ENCODE measurements at regions not wholly inside any gene's neighbourhood (a gene's known extent, or its start where the extent isn't known, plus 50 kb on each side); places are given as distances from the start of the nearest gene placed in this dataset.

DNA sequence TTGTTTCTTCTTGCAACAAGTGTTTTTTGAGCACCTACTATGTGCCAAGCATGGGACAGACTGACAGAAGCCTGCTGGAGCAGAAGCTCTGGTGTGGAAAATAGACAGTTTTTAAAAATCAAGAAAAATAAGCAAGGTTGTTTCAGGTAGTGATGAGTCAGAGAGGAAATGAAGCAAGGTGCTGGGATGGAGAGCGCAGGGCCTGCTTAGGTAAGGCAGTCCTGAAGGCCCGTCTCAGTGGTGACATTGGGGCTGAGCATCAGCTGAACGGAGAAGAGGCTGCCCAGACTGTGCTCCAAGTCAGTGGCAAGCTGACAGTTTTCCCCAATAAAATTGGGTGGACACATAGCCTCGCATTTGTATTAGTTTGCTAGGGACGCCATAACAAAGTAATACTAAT, 263.6 kb downstream of the SS18 start:
- H3K36me3 ChIP-seq (ENCODE audit: control insufficient read depth, low read depth, low read length) = no peaks in the 10 kb centered on the region
- no peak overlapping the region for H3K4me3 ChIP-seq (ENCODE audit: low read length)
- no peak overlapping the region for H3K27ac ChIP-seq (ENCODE audit: low read length)
- no peak overlapping the region for H3K9ac ChIP-seq (ENCODE audit: low read length)
- H3K4me1 ChIP-seq (ENCODE audit: control insufficient read depth, low read depth, low read length) = no peaks in the 10 kb centered on the region
- no peaks in the 10 kb centered on the region for H3K27me3 ChIP-seq (ENCODE audit: control insufficient read depth, insufficient read depth, low read length)
- H3K9me3 ChIP-seq (ENCODE audit: control insufficient read depth, low read depth, low read length) = no peaks in the 10 kb centered on the region

DNA sequence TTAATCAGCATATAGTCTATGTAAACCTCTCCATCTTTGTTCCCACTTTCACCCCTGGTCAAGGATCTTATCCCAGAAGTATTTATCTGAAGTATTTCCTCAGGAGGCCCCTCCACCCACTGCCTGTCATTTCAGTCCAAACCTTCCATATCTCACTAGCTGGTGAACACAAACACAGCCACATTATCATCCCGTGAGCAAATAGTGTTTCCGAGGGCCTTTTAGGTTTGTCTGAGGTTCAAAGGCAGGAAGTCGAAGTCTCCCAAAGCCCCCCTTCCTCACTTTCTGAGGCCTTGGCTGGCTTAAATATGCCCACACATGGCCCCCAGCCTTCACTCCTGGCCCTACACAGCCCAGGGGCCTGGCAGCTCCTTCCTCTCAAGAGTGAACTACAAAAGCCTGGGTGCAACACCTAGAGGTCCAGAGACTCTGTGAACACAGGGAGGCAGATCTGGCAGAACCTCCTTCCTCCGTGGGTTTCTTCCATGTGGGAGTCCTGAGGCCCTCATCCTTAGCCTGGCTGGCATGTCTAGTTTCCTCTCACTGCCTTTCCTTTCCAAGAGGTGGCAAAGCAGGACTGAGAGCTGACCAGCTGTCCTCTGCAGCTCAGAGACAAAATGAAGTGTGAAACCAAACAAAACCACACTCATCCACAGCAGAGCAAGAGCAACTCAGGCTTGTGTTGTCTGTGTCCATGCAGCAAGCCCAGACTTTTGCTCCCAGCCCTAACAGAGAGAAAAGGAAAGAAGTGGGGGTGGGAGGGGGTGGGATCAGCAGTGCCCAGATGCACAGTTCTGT, 264.2 kb downstream of the SS18 start:
- Histone ChIP-seq H3K9me3 (ENCODE audit: control insufficient read depth, low read depth, low read length) (no peaks in the 10 kb centered on the region), H3K4me1 (ENCODE audit: control insufficient read depth, low read depth, low read length) (no peaks in the 10 kb centered on the region), H3K4me3 (ENCODE audit: low read length) (no peak overlapping the region), H3K36me3 (ENCODE audit: control insufficient read depth, low read depth, low read length) (no peaks in the 10 kb centered on the region), H3K9ac (ENCODE audit: low read length) (no peak overlapping the region), H3K27ac (ENCODE audit: low read length) (no peak overlapping the region), H3K27me3 (ENCODE audit: control insufficient read depth, insufficient read depth, low read length) (no peaks in the 10 kb centered on the region)

DNA sequence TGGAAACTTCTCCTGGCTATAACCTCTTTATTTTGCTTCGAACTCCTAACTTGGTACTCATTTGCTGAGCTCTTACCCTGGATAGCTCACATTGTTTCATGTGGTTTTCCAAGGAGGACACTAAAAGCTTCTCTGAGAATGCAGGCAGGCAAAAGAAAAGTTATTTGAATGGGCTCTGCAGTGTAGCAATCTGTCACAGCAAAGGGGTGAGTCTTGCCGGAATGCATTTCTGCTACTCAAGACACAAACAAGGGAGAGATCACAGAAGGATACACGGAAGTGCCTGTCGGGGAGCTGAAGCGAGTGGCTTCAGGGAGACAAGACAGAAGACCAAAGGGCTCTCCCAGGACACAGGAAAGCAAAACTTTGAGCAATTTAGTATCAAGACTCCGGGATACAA, 265.4 kb downstream of the SS18 start:
- no peaks in the 10 kb centered on the region for H3K9me3 ChIP-seq (ENCODE audit: control insufficient read depth, low read depth, low read length)
- no peak overlapping the region for H3K9ac ChIP-seq (ENCODE audit: low read length)
- no peaks in the 10 kb centered on the region for H3K27me3 ChIP-seq (ENCODE audit: control insufficient read depth, insufficient read depth, low read length)
- H3K4me3 ChIP-seq (ENCODE audit: low read length) = no peak overlapping the region
- no peaks in the 10 kb centered on the region for H3K4me1 ChIP-seq (ENCODE audit: control insufficient read depth, low read depth, low read length)
- H3K36me3 ChIP-seq (ENCODE audit: control insufficient read depth, low read depth, low read length) = no peaks in the 10 kb centered on the region
- no peak overlapping the region for H3K27ac ChIP-seq (ENCODE audit: low read length)

DNA sequence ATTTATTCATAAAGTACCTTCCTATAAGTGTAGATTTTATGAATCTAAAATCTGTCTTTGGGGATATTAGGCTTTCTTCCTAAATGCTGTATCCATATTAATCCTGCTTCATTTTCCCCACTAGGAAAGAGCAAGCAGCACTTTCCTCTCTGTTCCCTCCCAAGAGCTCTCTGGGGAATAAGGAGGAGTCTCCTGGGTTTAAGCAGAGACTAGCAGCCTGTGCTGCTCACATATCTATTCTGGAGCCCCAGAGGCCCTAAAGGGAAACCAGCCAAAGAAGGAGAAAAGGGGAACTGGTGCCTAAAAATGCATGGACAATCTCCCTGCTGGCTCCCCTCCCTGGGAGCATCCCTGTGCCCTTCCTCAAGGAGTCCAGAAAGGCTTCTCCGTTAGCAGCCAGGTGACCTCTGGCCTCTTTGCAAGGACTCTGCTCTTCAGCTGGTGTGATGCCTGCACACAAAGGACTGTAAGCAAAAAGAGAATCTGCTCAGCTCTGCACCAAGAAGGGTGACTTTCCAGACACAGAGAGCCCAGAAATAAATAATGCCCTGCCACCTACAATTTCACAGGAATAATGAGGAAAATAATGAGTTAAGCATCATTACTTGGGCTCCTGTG, 270.6 kb downstream of the SS18 start:
- Histone ChIP-seq H3K4me3 (ENCODE audit: low read length) (no peak overlapping the region), H3K4me1 (ENCODE audit: control insufficient read depth, low read depth, low read length) (no peaks in the 10 kb centered on the region), H3K9me3 (ENCODE audit: control insufficient read depth, low read depth, low read length) (no peaks in the 10 kb centered on the region), H3K27ac (ENCODE audit: low read length) (no peak overlapping the region), H3K36me3 (ENCODE audit: control insufficient read depth, low read depth, low read length) (no peaks in the 10 kb centered on the region), H3K27me3 (ENCODE audit: control insufficient read depth, insufficient read depth, low read length) (no peaks in the 10 kb centered on the region), H3K9ac (ENCODE audit: low read length) (no peak overlapping the region)

DNA sequence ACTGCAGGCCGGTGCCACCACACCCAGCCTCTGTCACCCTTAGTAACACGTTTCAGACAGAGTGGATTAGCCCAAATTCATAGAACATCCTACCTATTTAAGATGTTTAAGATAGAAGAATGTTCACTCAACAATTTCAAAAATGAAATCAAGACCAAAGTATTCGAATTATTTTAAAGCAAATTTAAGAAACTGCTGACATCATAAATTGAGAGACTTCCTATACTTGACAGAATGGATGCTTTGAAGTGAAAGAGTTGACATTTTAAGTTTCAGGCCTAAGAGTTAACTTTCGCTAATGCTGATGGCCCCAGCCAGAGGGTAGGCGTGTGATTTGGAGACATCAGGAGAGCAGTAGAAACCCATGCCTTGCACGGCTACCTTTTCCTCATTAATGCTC, 271.9 kb downstream of the SS18 start:
- Histone ChIP-seq H3K4me3 (ENCODE audit: low read length) (no peak overlapping the region), H3K36me3 (ENCODE audit: control insufficient read depth, low read depth, low read length) (no peaks in the 10 kb centered on the region), H3K9ac (ENCODE audit: low read length) (no peak overlapping the region), H3K27ac (ENCODE audit: low read length) (no peak overlapping the region), H3K9me3 (ENCODE audit: control insufficient read depth, low read depth, low read length) (no peaks in the 10 kb centered on the region), H3K27me3 (ENCODE audit: control insufficient read depth, insufficient read depth, low read length) (no peaks in the 10 kb centered on the region), H3K4me1 (ENCODE audit: control insufficient read depth, low read depth, low read length) (no peaks in the 10 kb centered on the region)

DNA sequence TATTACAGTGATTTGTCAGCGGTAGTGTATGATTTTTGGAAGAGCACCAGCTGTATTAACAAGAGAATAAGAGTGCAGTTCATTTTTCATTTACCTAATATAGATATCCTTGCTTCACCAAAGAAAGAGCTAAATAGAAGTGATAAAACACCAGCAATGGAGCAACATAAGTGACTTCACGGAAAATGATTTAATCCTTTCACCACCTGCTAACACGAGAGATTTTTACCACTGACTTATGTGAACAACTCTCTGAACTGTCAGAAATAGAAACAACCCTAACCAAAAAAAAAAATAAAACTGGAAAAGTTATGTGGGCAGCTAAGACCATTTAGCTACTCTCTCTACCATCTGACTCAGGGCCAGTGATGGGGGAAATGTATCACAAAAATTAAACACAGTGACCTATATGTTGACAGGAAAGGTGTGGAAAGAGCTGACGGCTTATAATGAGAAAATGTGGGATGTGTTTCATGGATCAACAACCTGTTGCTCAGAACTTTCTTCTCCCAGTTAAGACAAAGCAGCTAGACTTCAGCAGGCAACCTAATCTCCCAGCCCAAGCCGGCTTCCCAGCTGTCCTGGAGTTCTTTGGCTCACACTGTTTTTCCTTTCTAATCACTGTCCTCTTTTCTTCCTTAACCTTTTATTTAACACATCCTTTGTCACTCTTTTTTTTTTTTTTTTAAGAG, 272.7 kb downstream of the SS18 start:
- no peaks in the 10 kb centered on the region for H3K4me1 ChIP-seq (ENCODE audit: control insufficient read depth, low read depth, low read length)
- no peaks in the 10 kb centered on the region for H3K27me3 ChIP-seq (ENCODE audit: control insufficient read depth, insufficient read depth, low read length)
- no peaks in the 10 kb centered on the region for H3K36me3 ChIP-seq (ENCODE audit: control insufficient read depth, low read depth, low read length)
- no peak overlapping the region for H3K4me3 ChIP-seq (ENCODE audit: low read length)
- no peak overlapping the region for H3K27ac ChIP-seq (ENCODE audit: low read length)
- H3K9ac ChIP-seq (ENCODE audit: low read length) = no peak overlapping the region
- no peaks in the 10 kb centered on the region for H3K9me3 ChIP-seq (ENCODE audit: control insufficient read depth, low read depth, low read length)

DNA sequence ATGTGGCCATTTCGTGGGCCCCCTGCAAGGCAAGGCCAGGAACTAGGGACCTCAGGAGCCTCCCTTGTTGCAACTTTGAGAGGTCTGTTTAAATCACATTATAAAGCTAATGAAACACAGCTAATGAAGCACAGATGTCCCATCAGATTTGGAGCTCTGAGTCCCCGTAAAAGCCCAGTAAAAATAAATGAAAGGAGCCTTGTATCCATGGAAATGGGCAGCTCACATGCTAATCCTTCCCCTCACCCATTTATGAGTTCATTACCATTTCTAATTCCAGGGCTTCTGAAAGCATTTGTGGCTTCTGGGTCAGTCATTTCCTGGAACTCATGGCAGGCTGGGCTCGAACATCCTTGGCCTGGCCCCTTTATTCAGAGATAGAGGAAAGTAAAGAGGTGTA, 274.8 kb downstream of the SS18 start:
- H3K27me3 ChIP-seq (ENCODE audit: control insufficient read depth, insufficient read depth, low read length) = no peaks in the 10 kb centered on the region
- H3K27ac ChIP-seq (ENCODE audit: low read length) = no peak overlapping the region
- no peak overlapping the region for H3K4me3 ChIP-seq (ENCODE audit: low read length)

DNA sequence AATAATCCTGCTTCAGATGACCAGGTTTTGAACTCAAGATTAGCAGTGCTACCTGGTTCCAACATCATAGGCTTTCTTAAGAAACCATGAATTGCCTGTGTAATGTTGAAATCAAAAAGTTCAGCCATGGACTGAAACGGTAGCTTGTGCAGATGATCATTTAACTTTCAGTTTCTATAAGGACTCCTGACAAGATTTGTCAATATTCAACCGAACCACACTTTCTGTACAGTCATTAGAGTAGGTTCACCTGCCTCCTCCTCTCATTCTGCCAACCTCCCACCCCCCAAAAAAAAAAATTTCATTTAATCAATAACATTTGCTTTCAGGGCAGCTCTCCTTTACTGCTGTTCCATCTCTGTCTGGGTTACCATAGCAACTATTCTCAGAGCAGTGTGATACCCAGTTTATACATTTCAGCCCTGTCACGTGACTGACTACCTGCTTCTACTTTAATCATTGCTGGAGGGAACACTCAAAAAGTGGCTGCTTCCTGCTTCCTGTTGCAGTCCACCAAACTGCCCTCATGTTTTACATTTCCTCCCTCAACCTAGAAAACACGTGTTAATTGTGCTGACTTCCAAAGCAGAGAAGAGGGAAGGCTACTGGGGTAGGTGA, 275.5 kb downstream of the SS18 start:
- H3K27ac ChIP-seq (ENCODE audit: low read length) = no peak overlapping the region

More for the DNA sequence above, 274.8 kb downstream of the SS18 start:
- Histone ChIP-seq H3K4me1 (ENCODE audit: control insufficient read depth, low read depth, low read length) (no peaks in the 10 kb centered on the region), H3K36me3 (ENCODE audit: control insufficient read depth, low read depth, low read length) (no peaks in the 10 kb centered on the region), H3K9me3 (ENCODE audit: control insufficient read depth, low read depth, low read length) (no peaks in the 10 kb centered on the region), H3K9ac (ENCODE audit: low read length) (no peak overlapping the region)

DNA sequence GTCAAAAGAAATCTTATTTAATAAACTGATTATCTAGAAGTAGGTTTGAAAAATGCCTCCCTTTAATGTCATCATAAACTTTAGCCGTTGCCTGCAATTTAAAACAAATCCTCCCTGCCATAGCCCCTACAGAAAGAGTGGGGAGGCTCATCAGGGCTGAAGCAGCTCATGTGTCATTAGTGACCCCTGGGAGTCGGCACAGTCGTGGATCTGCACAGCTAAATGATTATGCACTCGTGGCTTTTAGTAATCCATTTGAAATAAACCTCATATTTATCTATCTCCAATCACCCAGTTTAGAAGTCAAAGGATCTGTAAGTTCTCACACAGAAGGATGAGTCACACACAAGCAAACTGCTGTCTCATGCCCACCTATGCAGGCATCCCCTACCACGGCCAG, 277.3 kb downstream of the SS18 start:
- no peak overlapping the region for H3K27ac ChIP-seq (ENCODE audit: low read length)
- no peak overlapping the region for H3K4me3 ChIP-seq (ENCODE audit: low read length)
- no peaks in the 10 kb centered on the region for H3K27me3 ChIP-seq (ENCODE audit: control insufficient read depth, insufficient read depth, low read length)
- H3K36me3 ChIP-seq (ENCODE audit: control insufficient read depth, low read depth, low read length) = no peaks in the 10 kb centered on the region
- H3K9ac ChIP-seq (ENCODE audit: low read length) = no peak overlapping the region
- H3K9me3 ChIP-seq (ENCODE audit: control insufficient read depth, low read depth, low read length) = no peaks in the 10 kb centered on the region
- no peaks in the 10 kb centered on the region for H3K4me1 ChIP-seq (ENCODE audit: control insufficient read depth, low read depth, low read length)

More for the DNA sequence above, 275.5 kb downstream of the SS18 start:
- Histone ChIP-seq H3K27me3 (ENCODE audit: control insufficient read depth, insufficient read depth, low read length) (no peaks in the 10 kb centered on the region), H3K4me3 (ENCODE audit: low read length) (no peak overlapping the region), H3K9ac (ENCODE audit: low read length) (no peak overlapping the region), H3K36me3 (ENCODE audit: control insufficient read depth, low read depth, low read length) (no peaks in the 10 kb centered on the region), H3K4me1 (ENCODE audit: control insufficient read depth, low read depth, low read length) (no peaks in the 10 kb centered on the region), H3K9me3 (ENCODE audit: control insufficient read depth, low read depth, low read length) (no peaks in the 10 kb centered on the region)

DNA sequence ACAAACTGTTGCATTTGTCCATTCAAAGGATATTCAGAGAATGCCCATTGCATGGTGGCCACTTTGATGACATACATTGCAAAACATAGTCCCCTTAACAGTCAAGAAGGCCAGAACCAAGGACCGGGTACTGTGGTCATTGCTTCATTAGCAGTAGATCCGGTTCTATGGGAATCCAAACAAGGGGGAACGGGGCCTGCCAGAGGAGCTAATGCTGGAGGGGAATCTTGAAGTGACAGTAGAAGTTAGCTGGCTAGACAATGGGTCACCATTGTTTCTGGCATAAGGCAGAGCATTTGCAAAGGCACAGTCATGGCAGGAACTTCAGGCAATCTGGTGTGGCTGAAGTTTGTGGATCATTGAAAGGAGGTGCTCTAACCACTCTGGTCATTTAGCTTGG, 279.7 kb downstream of the SS18 start:
- Histone ChIP-seq H3K36me3 (ENCODE audit: control insufficient read depth, low read depth, low read length) (no peaks in the 10 kb centered on the region), H3K9ac (ENCODE audit: low read length) (no peak overlapping the region), H3K27ac (ENCODE audit: low read length) (no peak overlapping the region), H3K27me3 (ENCODE audit: control insufficient read depth, insufficient read depth, low read length) (no peaks in the 10 kb centered on the region), H3K9me3 (ENCODE audit: control insufficient read depth, low read depth, low read length) (no peaks in the 10 kb centered on the region), H3K4me1 (ENCODE audit: control insufficient read depth, low read depth, low read length) (no peaks in the 10 kb centered on the region), H3K4me3 (ENCODE audit: low read length) (no peak overlapping the region)

DNA sequence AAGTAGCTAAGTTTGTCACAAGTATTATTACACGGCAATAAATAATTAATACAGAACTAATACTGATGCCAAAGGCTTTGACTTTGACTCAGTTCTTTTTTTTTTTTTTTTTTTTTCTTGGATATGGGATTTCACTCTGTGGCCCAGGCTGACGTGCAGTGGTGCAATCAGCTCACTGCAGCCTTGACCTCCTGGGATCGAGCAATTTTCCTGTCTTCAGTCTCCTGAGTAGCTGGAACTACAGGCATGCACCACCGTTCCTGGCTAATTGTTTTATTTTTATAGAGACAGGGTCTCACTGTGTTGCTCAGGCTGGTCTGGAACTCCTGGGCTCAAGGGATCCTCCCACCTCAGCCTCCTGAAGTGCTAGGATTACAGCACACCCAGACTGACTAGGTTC, 284.5 kb downstream of the SS18 start:
- no peaks in the 10 kb centered on the region for H3K4me1 ChIP-seq (ENCODE audit: control insufficient read depth, low read depth, low read length)
- no peaks in the 10 kb centered on the region for H3K27me3 ChIP-seq (ENCODE audit: control insufficient read depth, insufficient read depth, low read length)
- H3K9me3 ChIP-seq (ENCODE audit: control insufficient read depth, low read depth, low read length) = no peaks in the 10 kb centered on the region
- H3K9ac ChIP-seq (ENCODE audit: low read length) = no peak overlapping the region
- no peak overlapping the region for H3K27ac ChIP-seq (ENCODE audit: low read length)
- H3K36me3 ChIP-seq (ENCODE audit: control insufficient read depth, low read depth, low read length) = no peaks in the 10 kb centered on the region
- H3K4me3 ChIP-seq (ENCODE audit: low read length) = no peak overlapping the region

Measured in iPS-18a (cell line).